DMS53 (cell line): ENCODE measurements at regions not wholly inside any gene's neighbourhood (a gene's known extent, or its start where the extent isn't known, plus 50 kb on each side); places are given as distances from the start of the nearest gene placed in this dataset.

Source experiments
- DNase-seq: peaks from one replicate; lab custom pipeline; 2025; lab: John Stamatoyannopoulos, UW

- peak; percentile 6 for DNase-seq
Observed at GRCh38 chr20:11389186-11389585, 528.5 kb upstream of the BTBD3 start.

DNA sequence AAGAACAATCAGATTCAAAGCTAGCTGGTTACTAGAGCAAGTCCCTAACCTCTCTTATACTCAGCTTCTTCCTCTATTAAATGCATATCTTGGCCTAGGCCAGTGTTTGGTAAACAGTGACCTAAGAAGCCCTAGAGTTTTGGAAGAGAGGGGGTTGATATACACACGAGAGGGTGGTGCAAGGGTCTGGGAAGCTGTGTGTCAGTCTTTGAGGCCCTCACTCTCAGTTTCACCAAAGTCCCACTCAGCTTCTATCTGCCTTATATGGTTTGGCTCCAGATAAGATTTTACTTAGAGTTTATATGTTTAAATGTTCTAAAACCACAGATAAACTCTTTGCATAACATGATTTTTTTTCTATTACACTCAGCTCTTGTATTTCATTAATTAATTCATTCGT lies 526.1 kb upstream of the BTBD3 start:
- no peak for DNase-seq

GRCh38 chr20:11394145-11394833 lies 523.4 kb upstream of the BTBD3 start:
- DNase-seq: no peak

- no peak for DNase-seq
Observed at GRCh38 chr20:11395581-11395980, 522.1 kb upstream of the BTBD3 start.

- DNase-seq: no peak
Observed at GRCh38 chr20:11401988-11402387, 515.7 kb upstream of the BTBD3 start.

DNA sequence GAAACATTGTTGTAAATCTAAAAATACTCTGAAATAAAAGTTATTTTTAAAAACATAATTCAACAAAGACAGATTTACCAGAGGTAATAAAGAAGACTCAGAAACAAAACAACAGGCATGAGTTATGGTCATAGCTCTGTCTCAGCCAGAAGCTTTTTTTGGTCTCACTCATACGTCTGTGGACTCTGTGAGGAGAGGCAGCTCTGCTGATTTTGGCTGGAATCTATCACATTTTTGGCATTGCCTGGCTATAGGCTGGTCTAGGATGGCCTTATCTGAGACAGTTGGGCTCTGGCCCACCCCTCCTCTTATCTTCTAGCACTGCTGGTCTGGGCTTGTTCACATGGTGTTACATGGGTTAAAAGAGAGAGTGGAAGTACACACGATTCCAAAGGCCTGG lies 514.0 kb upstream of the BTBD3 start:
- DNase-seq: no peak

DNA sequence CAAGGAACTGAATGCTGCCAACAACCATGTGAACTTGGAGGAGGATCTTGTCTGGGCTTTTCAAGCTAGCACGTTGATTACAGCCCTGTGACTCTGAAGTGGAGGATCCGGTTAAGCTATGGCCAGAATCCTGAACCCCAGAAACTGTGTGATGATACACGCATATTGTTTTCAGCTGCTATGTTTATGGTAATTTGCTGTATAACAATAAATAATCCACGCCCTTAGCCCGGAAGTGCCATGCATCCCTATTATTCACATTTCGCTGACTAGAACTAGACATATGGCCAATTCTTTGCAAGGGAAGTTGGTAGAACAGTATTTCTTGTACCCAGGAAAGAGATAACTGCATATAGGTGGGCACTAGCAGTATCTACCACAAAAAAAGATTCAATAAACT lies 510.8 kb upstream of the BTBD3 start:
- no peak for DNase-seq

- DNase-seq: no peak
Observed at GRCh38 chr20:11409561-11409960, 508.1 kb upstream of the BTBD3 start.

- no peak for DNase-seq
Observed at GRCh38 chr20:11411765-11412164, 505.9 kb upstream of the BTBD3 start.

GRCh38 chr20:11426948-11427347 lies 490.7 kb upstream of the BTBD3 start:
- no peak for DNase-seq

- DNase-seq: no peak
Observed at GRCh38 chr20:11429168-11429567, 488.5 kb upstream of the BTBD3 start.

GRCh38 chr20:11429889-11430519 lies 487.7 kb upstream of the BTBD3 start:
- DNase-seq: no peak

DNA sequence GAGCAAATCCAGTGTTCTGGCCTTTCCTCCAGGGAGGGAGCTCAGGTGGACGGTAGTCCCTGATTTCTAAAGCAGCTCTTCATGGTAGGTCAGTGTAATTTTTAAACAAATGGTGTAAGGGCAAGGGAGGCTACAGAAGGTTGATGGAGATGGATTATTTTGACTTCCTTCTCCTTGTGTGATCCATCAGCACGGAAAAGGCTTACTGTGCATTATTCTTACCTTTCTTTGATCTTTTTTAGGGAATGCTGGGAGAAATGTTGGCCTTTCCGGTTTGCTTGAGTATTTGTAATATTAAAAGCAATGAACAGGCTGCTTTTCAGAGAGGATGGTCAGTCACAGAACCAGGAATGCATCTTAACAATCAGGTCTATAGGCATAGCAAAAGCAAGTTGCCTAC lies 487.0 kb upstream of the BTBD3 start:
- DNase-seq: no peak

DNA sequence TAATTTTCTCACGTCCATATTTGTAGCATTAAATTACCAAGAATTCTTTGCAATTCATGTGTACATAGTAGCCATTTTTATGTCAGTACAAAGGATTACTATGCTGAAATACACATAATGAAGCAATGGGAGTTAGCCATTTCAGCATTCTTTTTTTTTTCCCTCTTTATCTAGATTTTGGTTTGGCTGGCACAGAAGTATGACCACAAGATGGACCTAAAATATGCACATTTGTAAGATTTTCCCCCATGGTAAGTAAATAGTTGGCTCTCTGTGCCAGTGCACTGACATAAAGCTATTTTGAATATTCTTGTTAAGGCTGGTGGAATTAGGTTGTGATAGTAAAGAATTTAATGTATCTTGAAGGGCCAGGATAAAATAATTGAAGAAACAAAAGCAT lies 486.1 kb upstream of the BTBD3 start:
- DNase-seq: no peak

DNA sequence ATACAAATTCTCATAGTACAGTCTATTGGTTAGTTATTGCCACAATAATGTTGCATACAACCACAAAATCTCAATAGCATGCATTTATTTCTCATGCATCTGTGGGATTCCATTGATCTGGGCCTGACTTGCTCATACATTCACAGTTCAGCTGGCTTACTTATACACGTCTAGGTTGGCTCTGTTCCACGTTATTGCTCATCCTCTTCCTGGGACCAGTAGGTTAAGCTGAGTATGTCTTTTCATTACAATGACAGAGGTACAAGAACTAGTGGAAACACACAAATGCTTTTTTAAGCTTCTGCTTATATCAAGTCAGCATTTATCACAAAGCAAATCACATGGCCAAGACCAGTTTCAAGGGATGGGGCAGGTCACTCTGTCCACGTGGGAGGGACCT lies 485.3 kb upstream of the BTBD3 start:
- peak; percentile 15 for DNase-seq

DNA sequence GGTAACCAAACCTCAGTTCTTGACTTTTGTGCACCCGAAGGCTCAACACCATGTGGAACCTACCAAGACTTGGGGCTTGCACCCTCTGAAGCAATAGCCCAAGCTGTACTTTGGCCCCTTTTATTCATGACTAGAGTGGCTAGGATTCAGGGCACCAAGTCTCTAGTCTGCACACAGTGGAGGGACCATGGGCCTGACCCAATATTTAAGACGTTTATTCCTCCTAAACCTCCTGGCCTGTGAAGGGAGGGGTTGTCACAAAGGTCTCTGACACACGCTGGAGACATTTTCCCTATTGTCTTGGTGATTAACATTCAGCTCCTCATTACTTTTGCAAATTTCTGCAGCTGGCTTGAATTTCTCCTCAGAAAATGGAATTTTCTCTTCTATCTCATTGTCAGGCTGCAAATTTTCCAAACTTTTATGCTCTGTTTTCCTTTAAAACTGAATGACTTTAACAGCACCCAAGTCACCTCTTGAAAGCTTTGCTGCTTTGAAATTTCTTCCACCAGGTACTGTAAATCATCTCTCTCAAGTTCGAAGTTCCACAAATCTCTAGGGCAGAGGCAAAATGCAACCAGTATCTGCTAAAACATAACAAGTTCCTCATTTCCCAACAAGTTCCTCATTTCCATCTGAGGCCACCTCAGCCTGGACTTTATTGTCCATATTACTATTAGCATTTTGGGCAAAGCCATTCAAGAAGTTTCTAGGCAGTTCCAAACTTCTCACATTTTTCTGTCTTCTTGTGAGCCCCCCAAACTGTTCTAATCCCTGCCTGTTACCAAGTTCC lies 481.4 kb upstream of the BTBD3 start:
- DNase-seq: no peak

DNA sequence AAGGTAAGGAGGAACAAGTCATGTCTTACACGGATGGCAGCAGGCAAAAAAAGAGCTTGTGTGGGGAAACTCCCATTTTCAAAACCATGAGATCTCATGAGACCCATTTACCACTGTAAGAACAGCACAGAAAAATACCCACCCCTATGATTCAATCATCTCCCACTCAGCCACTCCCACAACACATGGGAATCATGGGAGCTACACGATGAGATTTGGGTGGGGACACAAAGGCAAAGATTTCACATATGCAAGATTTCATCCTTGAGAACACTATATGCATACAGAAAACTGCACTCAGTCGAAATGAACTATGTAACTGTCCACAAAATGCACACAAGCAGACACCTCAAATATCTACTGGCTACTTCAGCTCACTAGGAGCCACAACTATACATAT lies 480.6 kb upstream of the BTBD3 start:
- DNase-seq: no peak

GRCh38 chr20:11437611-11438380 lies 479.9 kb upstream of the BTBD3 start:
- DNase-seq: no peak

DNA sequence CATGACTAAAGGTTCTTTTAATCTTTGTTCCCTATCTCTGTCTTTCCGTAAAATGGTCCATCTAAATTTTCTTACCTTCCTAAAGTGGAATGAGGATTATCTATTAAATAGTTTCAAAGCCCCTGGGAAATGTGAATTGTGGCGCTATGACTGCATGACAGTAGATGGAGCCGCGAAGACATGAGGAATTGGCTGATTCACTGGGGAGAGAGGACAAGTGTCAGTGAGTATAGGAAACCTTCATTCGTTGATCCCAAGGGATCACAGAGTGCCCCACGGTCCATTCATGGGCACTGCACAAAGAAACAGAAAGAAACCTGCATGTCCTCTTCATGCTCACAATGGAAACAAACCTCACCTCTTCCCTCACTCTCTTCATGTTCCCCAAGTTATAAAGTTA lies 479.3 kb upstream of the BTBD3 start:
- peak; percentile 8 for DNase-seq

- DNase-seq: no peak
Observed at GRCh38 chr20:11443382-11444119, 474.1 kb upstream of the BTBD3 start.

DNA sequence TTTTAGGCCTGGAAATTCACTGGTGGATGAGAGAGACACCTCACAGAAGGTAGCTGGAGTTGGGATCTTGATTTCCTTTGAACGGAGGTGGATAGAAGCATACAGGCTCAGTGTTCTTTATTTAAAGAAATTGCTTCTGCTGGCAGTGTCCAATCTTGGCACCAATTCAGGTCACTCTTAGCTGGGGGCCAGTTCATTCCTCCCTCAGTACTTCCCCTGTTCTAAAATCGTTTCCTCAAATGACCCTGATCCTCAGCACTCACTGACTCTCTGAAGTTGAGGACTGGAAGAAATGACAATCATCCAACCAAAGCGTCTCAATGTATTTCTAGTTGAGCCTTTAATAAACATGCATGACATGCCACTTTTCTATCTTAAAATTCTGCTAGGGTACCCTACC lies 472.5 kb upstream of the BTBD3 start:
- no peak for DNase-seq

DNA sequence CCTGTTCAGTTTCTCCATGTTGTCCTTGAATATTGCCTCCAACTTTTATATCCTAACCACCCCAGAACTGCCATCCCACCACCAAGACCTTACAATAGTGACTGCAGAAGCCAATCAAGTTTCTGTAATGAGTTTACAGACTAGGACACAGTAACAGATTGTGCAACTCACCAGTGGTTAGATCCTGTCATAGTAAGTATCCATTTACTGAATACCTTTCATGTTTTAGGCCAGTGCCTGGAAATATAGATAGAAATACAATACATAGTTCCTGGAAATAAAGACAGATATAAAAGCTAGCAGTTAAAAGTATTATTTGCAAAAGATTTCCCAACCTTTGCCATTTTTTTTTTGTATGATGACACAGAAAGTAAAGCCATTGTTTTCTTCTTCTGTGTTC lies 471.8 kb upstream of the BTBD3 start:
- no peak for DNase-seq
